AG09319 (cell line): ENCODE measurements at regions not wholly inside any gene's neighbourhood (a gene's known extent, or its start where the extent isn't known, plus 50 kb on each side); places are given as distances from the start of the nearest gene placed in this dataset.

Experiments
- DNase-seq: peaks from one replicate; pipeline ENCODE4 v3.0.0-alpha.2; 2010; ENCODE audit warnings: low read depth; ENCODE audit errors: extremely low read depth
- TF ChIP-seq, protein P1 (sequence below): IDR thresholded peaks from 2 replicates; pipeline ENCODE4 v1.5.1; 2011; ENCODE audit warnings: low read depth, mild to moderate bottlenecking, inconsistent platforms, low read length, moderate library complexity

- DNase-seq = no peak
- TF ChIP-seq, protein P1, sequence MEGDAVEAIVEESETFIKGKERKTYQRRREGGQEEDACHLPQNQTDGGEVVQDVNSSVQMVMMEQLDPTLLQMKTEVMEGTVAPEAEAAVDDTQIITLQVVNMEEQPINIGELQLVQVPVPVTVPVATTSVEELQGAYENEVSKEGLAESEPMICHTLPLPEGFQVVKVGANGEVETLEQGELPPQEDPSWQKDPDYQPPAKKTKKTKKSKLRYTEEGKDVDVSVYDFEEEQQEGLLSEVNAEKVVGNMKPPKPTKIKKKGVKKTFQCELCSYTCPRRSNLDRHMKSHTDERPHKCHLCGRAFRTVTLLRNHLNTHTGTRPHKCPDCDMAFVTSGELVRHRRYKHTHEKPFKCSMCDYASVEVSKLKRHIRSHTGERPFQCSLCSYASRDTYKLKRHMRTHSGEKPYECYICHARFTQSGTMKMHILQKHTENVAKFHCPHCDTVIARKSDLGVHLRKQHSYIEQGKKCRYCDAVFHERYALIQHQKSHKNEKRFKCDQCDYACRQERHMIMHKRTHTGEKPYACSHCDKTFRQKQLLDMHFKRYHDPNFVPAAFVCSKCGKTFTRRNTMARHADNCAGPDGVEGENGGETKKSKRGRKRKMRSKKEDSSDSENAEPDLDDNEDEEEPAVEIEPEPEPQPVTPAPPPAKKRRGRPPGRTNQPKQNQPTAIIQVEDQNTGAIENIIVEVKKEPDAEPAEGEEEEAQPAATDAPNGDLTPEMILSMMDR = no peak
Observed at GRCh38 chr2:234427081-234428061, 69.5 kb downstream of the ARL4C start.

GRCh38 chr2:234426616-234427015 lies 70.3 kb downstream of the ARL4C start:
- TF ChIP-seq, protein P1 = no peak
- DNase-seq = no peak

GRCh38 chr2:234425639-234426603 lies 71.0 kb downstream of the ARL4C start:
- TF ChIP-seq, protein P1 = no peak
- DNase-seq = no peak

DNA sequence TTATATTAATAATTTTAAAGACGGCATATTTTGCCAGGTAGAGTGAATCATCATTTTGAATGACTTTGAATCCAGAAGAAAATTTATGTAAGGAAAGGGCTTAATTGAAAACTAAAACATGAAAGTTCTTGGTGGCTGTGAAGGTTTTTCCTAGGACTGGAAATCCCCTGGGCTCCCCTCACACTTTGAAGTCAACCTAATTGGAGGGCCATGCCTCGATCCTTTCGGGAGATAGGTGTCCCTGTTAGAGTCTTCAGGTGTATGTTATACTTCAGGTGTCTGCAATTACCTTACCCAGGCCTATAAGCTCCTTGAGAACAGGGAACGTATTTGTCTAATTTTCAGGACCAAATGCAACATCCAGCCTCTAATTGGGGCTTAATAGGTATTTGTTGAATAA lies 73.0 kb downstream of the ARL4C start:
- no peak for DNase-seq

GRCh38 chr2:234422981-234423431 lies 73.9 kb downstream of the ARL4C start:
- no peak for DNase-seq
- TF ChIP-seq, protein P1 = no peak

More for the DNA sequence above, 73.0 kb downstream of the ARL4C start:
- TF ChIP-seq, protein P1 = no peak

GRCh38 chr2:234422273-234422732 lies 74.6 kb downstream of the ARL4C start:
- peak; percentile 52 for DNase-seq
- TF ChIP-seq, protein P1 = no peak
